ENCODE measurements at regions not wholly inside any gene's neighbourhood (a gene's known extent, or its start where the extent isn't known, plus 50 kb on each side); places are given as distances from the start of the nearest gene placed in this dataset.

GRCh38 chr10:31590023-31590800 lies 271.2 kb downstream of the ZEB1 start:
- Histone ChIP-seq H3K27me3 (ENCODE audit: control insufficient read depth, insufficient read depth, low read length) (no peaks in the 10 kb centered on the region), H3K36me3 (ENCODE audit: control insufficient read depth, insufficient read depth, low read length) (no peaks in the 10 kb centered on the region), H3K4me1 (ENCODE audit: control insufficient read depth, insufficient read depth, low read length) (peaks cover 10% of the 10 kb centered on the region), H3K27ac (ENCODE audit: low read length) (no peak overlapping the region), H3K4me3 (ENCODE audit: low read length) (no peak overlapping the region), H3K9me3 (ENCODE audit: control insufficient read depth, insufficient read depth, low read length) (no peaks in the 10 kb centered on the region)
- Mint-ChIP-seq H3K36me3 (peaks cover 13% of the 10 kb centered on the region), H3K4me3 (no peak overlapping the region), H3K9me3 (peaks cover 5 to 8% of the 10 kb centered on the region in 2 donors), H3K4me1 (peaks cover 7 to 13% of the 10 kb centered on the region in 2 donors), H3K27me3 (ENCODE audit: low read depth in 2 of 2) (peaks cover 23% of the 10 kb centered on the region in 2 donors), H3K27ac (no peak overlapping the region)
- 48% methylated on average over 3 of the region's 6 CpGs for WGBS (ENCODE audit: insufficient coverage)
- TF ChIP-seq, protein P1, sequence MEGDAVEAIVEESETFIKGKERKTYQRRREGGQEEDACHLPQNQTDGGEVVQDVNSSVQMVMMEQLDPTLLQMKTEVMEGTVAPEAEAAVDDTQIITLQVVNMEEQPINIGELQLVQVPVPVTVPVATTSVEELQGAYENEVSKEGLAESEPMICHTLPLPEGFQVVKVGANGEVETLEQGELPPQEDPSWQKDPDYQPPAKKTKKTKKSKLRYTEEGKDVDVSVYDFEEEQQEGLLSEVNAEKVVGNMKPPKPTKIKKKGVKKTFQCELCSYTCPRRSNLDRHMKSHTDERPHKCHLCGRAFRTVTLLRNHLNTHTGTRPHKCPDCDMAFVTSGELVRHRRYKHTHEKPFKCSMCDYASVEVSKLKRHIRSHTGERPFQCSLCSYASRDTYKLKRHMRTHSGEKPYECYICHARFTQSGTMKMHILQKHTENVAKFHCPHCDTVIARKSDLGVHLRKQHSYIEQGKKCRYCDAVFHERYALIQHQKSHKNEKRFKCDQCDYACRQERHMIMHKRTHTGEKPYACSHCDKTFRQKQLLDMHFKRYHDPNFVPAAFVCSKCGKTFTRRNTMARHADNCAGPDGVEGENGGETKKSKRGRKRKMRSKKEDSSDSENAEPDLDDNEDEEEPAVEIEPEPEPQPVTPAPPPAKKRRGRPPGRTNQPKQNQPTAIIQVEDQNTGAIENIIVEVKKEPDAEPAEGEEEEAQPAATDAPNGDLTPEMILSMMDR (IDR thresholded peaks at IDR 0.05): no peak
- intact Hi-C loops (cut with micrococcal nuclease): no loop called here
- ATAC-seq (no peak), DNase-seq (no peak)

DNA sequence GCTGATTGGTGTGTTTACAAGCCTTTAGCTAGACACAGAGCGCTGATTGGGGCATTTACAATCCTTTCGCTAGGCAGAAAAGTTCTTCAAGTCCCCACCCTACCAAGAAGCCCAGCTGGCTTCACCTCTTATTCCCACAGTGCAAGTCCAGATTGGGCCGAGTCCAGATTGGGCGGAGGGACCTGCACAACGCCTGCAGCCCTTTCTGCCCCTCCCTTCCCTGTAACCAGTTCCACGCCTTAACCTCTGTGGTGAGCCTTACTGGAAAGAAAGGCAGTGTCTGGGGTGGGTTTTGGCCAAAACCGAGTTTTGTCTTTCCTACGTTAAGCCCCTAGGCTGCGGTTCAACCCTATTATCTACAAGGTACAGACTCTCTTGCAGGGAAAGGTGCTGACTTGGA lies 268.7 kb downstream of the ZEB1 start:
- Mint-ChIP-seq H3K27ac (no peak overlapping the region), H3K27me3 (ENCODE audit: low read depth in 2 of 2) (peaks cover 18 to 21% of the 10 kb centered on the region in 2 donors), H3K9me3 (peaks cover 5 to 8% of the 10 kb centered on the region in 2 donors), H3K36me3 (peaks cover 13% of the 10 kb centered on the region), H3K4me1 (peaks cover 7 to 13% of the 10 kb centered on the region in 2 donors), H3K4me3 (no peak overlapping the region)
- Histone ChIP-seq H3K4me3 (ENCODE audit: low read length) (no peak overlapping the region), H3K9me3 (ENCODE audit: control insufficient read depth, insufficient read depth, low read length) (no peaks in the 10 kb centered on the region), H3K27ac (ENCODE audit: low read length) (no peak overlapping the region), H3K4me1 (ENCODE audit: control insufficient read depth, insufficient read depth, low read length) (peaks cover 27% of the 10 kb centered on the region), H3K36me3 (ENCODE audit: control insufficient read depth, insufficient read depth, low read length) (no peaks in the 10 kb centered on the region), H3K27me3 (ENCODE audit: control insufficient read depth, insufficient read depth, low read length) (no peaks in the 10 kb centered on the region)
- TF ChIP-seq, protein P1 (IDR thresholded peaks at IDR 0.05): no peak
- WGBS (ENCODE audit: insufficient coverage): 92% methylated on average over 9 of the region's 9 CpGs
- ATAC-seq: no peak
- no peak for DNase-seq
- intact Hi-C loops (cut with micrococcal nuclease): no loop called here

GRCh38 chr10:31586723-31587638 lies 268.0 kb downstream of the ZEB1 start:
- ATAC-seq: peak; percentile 15 to 55 (median 44)
- Mint-ChIP-seq H3K9me3 (peaks cover 2 to 6% of the 10 kb centered on the region in 2 donors), H3K27me3 (ENCODE audit: low read depth in 2 of 2) (peaks cover 18 to 19% of the 10 kb centered on the region in 2 donors), H3K27ac (no peak overlapping the region), H3K36me3 (peaks cover 8% of the 10 kb centered on the region), H3K4me3 (peak overlapping the region; percentile 37), H3K4me1 (peaks cover 7 to 13% of the 10 kb centered on the region in 2 donors)
- Histone ChIP-seq H3K27me3 (ENCODE audit: control insufficient read depth, insufficient read depth, low read length) (no peaks in the 10 kb centered on the region), H3K4me3 (ENCODE audit: low read length) (no peak overlapping the region), H3K4me1 (ENCODE audit: control insufficient read depth, insufficient read depth, low read length) (peaks cover 34% of the 10 kb centered on the region), H3K27ac (ENCODE audit: low read length) (no peak overlapping the region), H3K9me3 (ENCODE audit: control insufficient read depth, insufficient read depth, low read length) (no peaks in the 10 kb centered on the region), H3K36me3 (ENCODE audit: control insufficient read depth, insufficient read depth, low read length) (no peaks in the 10 kb centered on the region)
- no peak for DNase-seq
- TF ChIP-seq, protein P1 (IDR thresholded peaks at IDR 0.05): no peak
- intact Hi-C loops (cut with micrococcal nuclease): no loop called here
- 39% methylated on average over 21 of the region's 22 CpGs for WGBS (ENCODE audit: insufficient coverage)
